Neural progenitor cell (in vitro differentiated cells): ENCODE measurements at regions not wholly inside any gene's neighbourhood (a gene's known extent, or its start where the extent isn't known, plus 50 kb on each side); places are given as distances from the start of the nearest gene placed in this dataset.

Experiments
- CTCF ChIP-seq: fragments of 200-600 bp; sonication (generic); IDR thresholded peaks from 2 replicates; pipeline ENCODE4 v1.5.1; 2017; ENCODE audit warnings: antibody characterized with exemption, mild to moderate bottlenecking
- EZH2 ChIP-seq: fragments of 200-600 bp; sonication (generic); IDR thresholded peaks from 2 replicates; pipeline ENCODE4 v1.6.1; 2017; ENCODE audit warnings: antibody characterized with exemption, mild to moderate bottlenecking, moderate library complexity
- EZH2phosphoT487 ChIP-seq: fragments of 200-600 bp; sonication (generic); IDR thresholded peaks from 2 replicates; pipeline ENCODE4 v1.6.1; 2017; ENCODE audit warnings: antibody characterized with exemption

- no peak for TF ChIP-seq CTCF
- no peak for TF ChIP-seq EZH2phosphoT487
- TF ChIP-seq EZH2, result no peak
These were observed 1053.9 kb downstream of the UQCRFS1 start for GRCh38 chr19:28159065-28159464.
